Adrenal gland (tissue), 9 donors: ENCODE measurements at regions not wholly inside any gene's neighbourhood (a gene's known extent, or its start where the extent isn't known, plus 50 kb on each side); places are given as distances from the start of the nearest gene placed in this dataset.

Experiments
- DNase-seq, 7 donors: peaks; one replicate each; pipeline ENCODE4 v3.0.0-alpha.2; 2019 to 2020
- H3K27ac ChIP-seq, 5 donors: fragments of 200-600 bp; sonication (generic) in 4 of 5; 1 replicate in 3 of 5; 2 replicates in 2 of 5; pipeline versions ENCODE4 v1.5.1 to v1.8.0; 2016 to 2020; ENCODE audit warnings: mild to moderate bottlenecking in 1 of 5
- H3K27me3 ChIP-seq: fragments of 200-600 bp; 2 replicates; pipeline ENCODE4 v1.8.0; 2021
- H3K36me3 ChIP-seq, 2 donors: fragments of 200-600 bp; replicated peaks in 1 of 2; 1 replicate in 1 of 2; 2 replicates in 1 of 2; pipeline versions ENCODE4 v1.5.1 to v1.8.0; 2018 to 2022
- H3K4me1 ChIP-seq, 2 donors: fragments of 200-600 bp; replicated peaks in 1 of 2; 1 replicate in 1 of 2; 2 replicates in 1 of 2; pipeline versions ENCODE4 v1.5.1 to v1.8.0; 2018 to 2021
- H3K4me3 ChIP-seq, 4 donors: fragments of 200-600 bp; sonication (generic) in 3 of 4; one replicate each; pipeline ENCODE4 v1.5.1; 2016 to 2018
- H3K9me3 ChIP-seq, 3 donors: fragments of 200-600 bp; sonication (generic) in 1 of 3; replicated peaks in 1 of 3; 1 replicate in 2 of 3; 2 replicates in 1 of 3; pipeline versions ENCODE4 v1.5.1 to v1.8.0; 2016 to 2021
- POLR2A ChIP-seq, 2 donors: fragments of 450-650 bp; IDR thresholded peaks; one replicate each; pipeline ENCODE4 v1.6.1; 2017; ENCODE audit warnings: antibody characterized with exemption in 2 of 2, mild to moderate bottlenecking in 2 of 2, moderate library complexity in 1 of 2
- WGBS, 4 donors: extraction: QIAGEN DNeasy Blood & Tissue Kit in 2 of 4; methylation state at CpG; one replicate each; pipeline versions ENCODE4 v1.1.5 to v1.1.7; 2013 to 2017; 5-methylcytosine and 5-hydroxymethylcytosine counted together
- intact Hi-C, 2 donors: fragments of 100-400 bp; cut with DNase I; formaldehyde crosslinking; loops; one replicate each; pipeline versions ENCODE4 v1.14.1 to v1.15.0; 2022 to 2023
- TF ChIP-seq, protein P1 (sequence below), 6 experiments: fragments of 450-650 bp in 4 of 6; fragments of 200-600 bp in 2 of 6; sonication (generic) in 1 of 6; IDR thresholded peaks; 1 replicate in 5 of 6; 2 replicates in 1 of 6; pipeline versions ENCODE4 v1.5.1 to v1.8.0; 2016 to 2021; ENCODE audit warnings: antibody characterized with exemption in 6 of 6, mild to moderate bottlenecking in 2 of 6, moderate library complexity in 1 of 6
- donor health status: healthy with polysubstance abuse.
- donor health status: Bipolar disorder and iron deficiency.
- donor health status: DM: yes; HTN: yes; CAD: no.
- donor health status: DM: no; HTN: no; CAD: no.
- donor health status: DM: no; HTN: no; CAD: no.

GRCh38 chr9:129518074-129518473 is 102.8 kb downstream of the C9orf50 start:
- DNase-seq, result no peak
- TF ChIP-seq, protein P1, sequence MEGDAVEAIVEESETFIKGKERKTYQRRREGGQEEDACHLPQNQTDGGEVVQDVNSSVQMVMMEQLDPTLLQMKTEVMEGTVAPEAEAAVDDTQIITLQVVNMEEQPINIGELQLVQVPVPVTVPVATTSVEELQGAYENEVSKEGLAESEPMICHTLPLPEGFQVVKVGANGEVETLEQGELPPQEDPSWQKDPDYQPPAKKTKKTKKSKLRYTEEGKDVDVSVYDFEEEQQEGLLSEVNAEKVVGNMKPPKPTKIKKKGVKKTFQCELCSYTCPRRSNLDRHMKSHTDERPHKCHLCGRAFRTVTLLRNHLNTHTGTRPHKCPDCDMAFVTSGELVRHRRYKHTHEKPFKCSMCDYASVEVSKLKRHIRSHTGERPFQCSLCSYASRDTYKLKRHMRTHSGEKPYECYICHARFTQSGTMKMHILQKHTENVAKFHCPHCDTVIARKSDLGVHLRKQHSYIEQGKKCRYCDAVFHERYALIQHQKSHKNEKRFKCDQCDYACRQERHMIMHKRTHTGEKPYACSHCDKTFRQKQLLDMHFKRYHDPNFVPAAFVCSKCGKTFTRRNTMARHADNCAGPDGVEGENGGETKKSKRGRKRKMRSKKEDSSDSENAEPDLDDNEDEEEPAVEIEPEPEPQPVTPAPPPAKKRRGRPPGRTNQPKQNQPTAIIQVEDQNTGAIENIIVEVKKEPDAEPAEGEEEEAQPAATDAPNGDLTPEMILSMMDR (IDR thresholded peaks at IDR 0.05), result no peak
- TF ChIP-seq POLR2A (IDR thresholded peaks at IDR 0.05), result no peak

DNA sequence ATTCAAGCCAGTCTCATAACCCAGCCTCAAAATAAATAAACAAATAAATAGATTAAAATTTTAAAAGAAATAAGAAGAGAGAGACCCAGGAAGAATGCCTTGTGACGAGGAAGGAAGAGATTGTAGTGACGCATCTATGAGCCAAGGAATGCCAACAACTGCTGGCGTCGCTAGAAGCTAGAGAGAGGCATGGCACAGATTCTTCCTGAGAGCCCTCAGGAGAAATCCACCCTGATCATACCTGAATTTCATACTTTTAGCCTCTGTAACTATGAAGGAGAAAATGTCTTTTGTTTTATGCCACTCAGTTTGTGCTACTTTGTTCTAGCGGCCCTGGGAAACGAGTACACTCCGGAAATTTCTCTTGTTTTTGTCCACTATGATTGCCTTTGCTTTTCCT is 103.9 kb downstream of the C9orf50 start:
- Histone ChIP-seq H3K27me3 (no peaks in the 10 kb centered on the region), H3K27ac (no peak overlapping the region), H3K36me3 (no peaks in the 10 kb centered on the region), H3K4me3 (no peak overlapping the region), H3K9me3 (peaks cover 0 to 5% (median 0%) of the 10 kb centered on the region in 3 donors), H3K4me1 (no peaks in the 10 kb centered on the region)
- no peak for DNase-seq
- TF ChIP-seq, protein P1 (IDR thresholded peaks at IDR 0.05), result no peak
- TF ChIP-seq POLR2A (IDR thresholded peaks at IDR 0.05), result no peak
- WGBS, 4 donors, result 93 to 96% (median 93%) methylated on average over 7 of the region's 7 CpGs
- intact Hi-C loops, result no loop called here

More at GRCh38 chr9:129518074-129518473, 102.8 kb downstream of the C9orf50 start:
- Histone ChIP-seq H3K9me3 (peaks cover 0 to 5% (median 0%) of the 10 kb centered on the region in 3 donors), H3K27me3 (no peaks in the 10 kb centered on the region), H3K4me3 (no peak overlapping the region), H3K4me1 (no peaks in the 10 kb centered on the region), H3K27ac (no peak overlapping the region), H3K36me3 (no peaks in the 10 kb centered on the region)
- intact Hi-C loops, result no loop called here

DNA sequence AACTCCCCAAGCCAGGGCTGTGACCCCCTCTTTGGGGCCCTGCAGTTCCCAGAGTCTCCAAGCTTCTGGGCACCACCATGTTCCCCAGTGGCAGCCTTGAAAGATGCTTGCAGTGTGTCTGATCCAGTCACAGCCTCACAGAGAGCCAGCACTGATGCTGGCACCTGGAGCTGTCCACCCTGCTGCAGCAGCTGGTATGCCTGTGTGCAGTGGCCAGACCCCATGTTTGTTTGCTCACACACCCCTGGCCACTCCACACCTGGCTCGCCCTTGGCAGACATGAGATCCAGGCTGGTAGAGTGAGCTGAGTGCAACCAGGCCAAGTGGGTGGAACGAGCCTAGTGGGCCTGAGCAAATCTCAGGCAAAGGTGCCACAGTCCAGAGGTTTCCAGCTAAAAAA is 106.0 kb downstream of the C9orf50 start:
- TF ChIP-seq, protein P1 (IDR thresholded peaks at IDR 0.05), result no peak
- no peak for TF ChIP-seq POLR2A (IDR thresholded peaks at IDR 0.05)
- H3K4me3 ChIP-seq, result no peak overlapping the region
- H3K36me3 ChIP-seq, result no peaks in the 10 kb centered on the region
- no peak for DNase-seq
- no peak overlapping the region for H3K27ac ChIP-seq
- H3K9me3 ChIP-seq, result peaks cover 0 to 5% (median 0%) of the 10 kb centered on the region in 3 donors
- H3K27me3 ChIP-seq, result no peaks in the 10 kb centered on the region
- WGBS, 4 donors, result 83 to 90% (median 85%) methylated on average over 2 of the region's 2 CpGs
- no peaks in the 10 kb centered on the region for H3K4me1 ChIP-seq
- intact Hi-C loops, result no loop called here

DNA sequence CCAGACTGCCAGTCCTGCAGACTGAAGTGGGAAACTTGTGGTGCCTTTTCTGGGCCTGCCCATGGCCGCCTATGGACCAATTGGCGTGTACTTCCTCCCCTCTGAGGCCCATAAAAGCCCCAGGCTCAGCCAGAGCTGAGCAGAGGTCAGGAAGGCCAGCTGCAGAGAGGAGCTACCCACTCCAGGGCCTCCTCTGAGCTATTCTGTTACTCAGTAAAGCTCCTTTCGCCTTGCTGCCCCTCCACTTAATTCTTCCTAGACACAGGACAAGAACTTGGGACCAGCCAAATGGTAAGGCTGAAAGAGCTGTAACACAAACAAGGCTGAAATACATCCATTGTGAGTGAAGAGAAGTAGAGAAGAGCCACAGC is 106.4 kb downstream of the C9orf50 start:
- H3K27me3 ChIP-seq, result no peaks in the 10 kb centered on the region
- no peaks in the 10 kb centered on the region for H3K4me1 ChIP-seq
- H3K9me3 ChIP-seq, result peaks cover 0 to 5% (median 0%) of the 10 kb centered on the region in 3 donors
- intact Hi-C loops, result no loop called here
- H3K4me3 ChIP-seq, result no peak overlapping the region
- H3K36me3 ChIP-seq, result no peaks in the 10 kb centered on the region
- WGBS, 4 donors, result 56 to 88% (median 69%) methylated on average over 1 to 3 of the region's 3 CpGs
- DNase-seq, result no peak
- H3K27ac ChIP-seq, result no peak overlapping the region
- TF ChIP-seq, protein P1 (IDR thresholded peaks at IDR 0.05), result no peak
- no peak for TF ChIP-seq POLR2A (IDR thresholded peaks at IDR 0.05)
